Erythroblast (primary cell): ENCODE measurements at regions not wholly inside any gene's neighbourhood (a gene's known extent, or its start where the extent isn't known, plus 50 kb on each side); places are given as distances from the start of the nearest gene placed in this dataset.

Experiments used
- GATA1 ChIP-seq: IDR thresholded peaks from 2 replicates; pipeline ENCODE4 v1.6.1; 2011; ENCODE audit warnings: low read depth, mild to moderate bottlenecking, control low read depth, low read length, moderate library complexity
- POLR2A ChIP-seq: IDR thresholded peaks from 2 replicates; pipeline ENCODE4 v1.6.1; 2011; ENCODE audit warnings: mild to moderate bottlenecking, low read length

DNA sequence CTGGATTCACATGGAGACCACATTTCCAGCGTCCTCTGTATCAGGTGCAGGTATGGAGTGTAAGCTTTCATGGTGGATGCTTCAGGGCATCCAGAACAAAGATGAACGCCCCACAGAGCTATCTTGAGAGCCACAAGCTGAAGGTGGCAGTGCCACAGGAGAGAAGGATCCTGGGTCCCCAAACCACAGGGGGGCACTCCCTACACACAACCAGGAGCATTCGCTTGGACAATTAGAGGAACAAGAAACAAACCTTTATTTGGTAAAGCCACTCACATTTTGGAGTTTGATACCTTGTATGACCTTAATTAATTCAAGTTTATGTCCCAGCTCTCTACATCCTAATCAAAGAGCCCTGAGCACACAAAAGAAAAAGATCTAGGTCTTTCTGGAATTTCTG, 406.3 kb downstream of the PREX1 start:
- TF ChIP-seq POLR2A (no peak), GATA1 (no peak)
